HG03045 (cell line): ENCODE measurements at regions not wholly inside any gene's neighbourhood (a gene's known extent, or its start where the extent isn't known, plus 50 kb on each side); places are given as distances from the start of the nearest gene placed in this dataset.

Experiments
- ATAC-seq: cut with Tn5 transposase; IDR thresholded peaks from one replicate; pipeline ENCODE4 v1.9.1; 2021; ENCODE audit warnings: mild to moderate bottlenecking, moderate library complexity; ENCODE audit not compliant: unreplicated experiment

DNA sequence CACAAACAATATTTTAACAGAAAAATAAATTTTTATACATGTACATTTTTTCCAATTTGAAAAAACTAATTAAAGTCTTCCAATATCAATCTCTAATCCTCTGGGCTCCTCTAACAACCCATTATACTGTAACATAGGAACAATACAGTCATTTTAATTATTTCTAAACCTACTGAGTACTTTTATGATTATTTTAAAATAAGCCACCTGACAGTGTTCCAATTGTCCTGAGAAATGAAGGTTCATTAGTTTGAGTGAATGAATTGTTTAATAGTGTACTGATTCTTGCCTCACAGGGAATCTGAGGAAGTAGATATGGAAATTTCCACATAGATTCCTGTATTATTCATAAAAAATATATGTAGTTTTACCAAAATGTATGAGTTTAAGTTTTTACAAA lies 123.1 kb upstream of the EYS start:
- no peak for ATAC-seq

DNA sequence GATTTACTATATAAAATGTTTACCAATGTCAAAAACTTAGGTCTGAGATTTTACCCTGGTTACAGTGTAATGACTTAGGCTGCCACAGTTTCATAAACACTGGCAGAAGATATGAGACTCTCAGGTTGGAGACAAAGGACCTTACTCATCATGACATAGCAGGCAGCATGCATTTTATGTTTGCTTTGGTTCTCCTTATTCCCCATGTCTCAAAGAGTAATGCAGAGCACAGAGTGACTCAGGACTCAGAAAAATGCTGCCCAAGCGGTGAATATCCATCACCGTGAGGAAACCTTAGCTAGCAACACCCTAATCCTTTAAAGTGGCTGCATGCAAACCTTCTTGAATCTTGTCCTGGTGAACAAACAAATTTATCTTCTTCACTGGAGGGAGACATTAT lies 112.1 kb upstream of the EYS start:
- no peak for ATAC-seq

DNA sequence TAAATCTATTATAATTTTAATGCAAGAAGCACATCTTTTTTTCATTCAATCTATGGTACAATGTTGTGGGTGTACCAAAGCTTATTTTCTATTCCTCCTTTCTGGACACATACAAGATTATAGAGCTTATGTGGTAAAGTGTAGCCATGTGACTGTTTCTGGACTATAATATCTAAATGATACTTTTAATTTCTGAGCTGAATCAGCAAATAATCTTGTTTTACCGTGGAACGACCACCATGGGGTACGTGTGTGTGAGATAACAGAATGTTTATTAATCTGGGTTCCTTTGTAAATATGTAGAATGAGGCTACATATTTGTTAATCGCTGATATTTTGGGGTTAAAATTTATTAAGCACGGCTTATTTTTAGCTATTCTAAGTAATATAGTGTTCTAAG lies 111.5 kb upstream of the EYS start:
- no peak for ATAC-seq

DNA sequence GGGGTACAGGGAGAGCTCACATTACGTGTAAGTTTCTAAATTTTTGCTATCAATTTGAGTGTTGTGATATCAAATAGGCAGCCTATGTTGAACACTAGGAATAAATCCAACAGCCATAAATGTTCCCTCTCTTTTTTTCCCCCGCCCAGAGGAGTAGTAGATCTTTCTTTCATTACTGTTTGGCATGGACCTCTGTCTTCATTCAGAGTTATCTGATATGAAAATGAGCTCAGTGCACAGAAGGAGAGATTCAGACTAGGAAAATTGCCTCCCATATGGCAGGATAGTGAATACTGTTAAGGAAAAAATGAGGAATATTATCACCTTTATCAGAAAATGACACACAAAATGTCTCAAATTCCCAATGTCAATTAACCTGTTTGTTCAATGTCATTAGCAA lies 110.0 kb upstream of the EYS start:
- no peak for ATAC-seq

DNA sequence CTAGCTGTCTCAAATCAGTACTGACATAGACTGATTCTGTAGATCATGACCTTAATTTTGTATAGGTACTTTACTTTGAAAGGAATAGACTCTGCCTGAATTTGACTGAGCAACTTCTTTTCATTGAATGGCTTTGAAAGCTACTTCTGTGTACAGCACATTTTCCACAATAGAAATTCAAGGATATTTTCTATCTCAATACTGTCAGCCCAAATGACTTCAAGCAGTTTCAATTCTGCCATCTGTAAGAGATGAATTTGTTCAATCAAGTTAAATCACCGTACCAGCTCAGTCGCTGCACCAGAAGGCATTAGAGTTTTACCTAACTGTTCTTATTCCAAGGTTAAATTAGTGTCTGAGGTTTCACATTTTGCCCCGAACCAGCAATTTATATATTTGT lies 107.0 kb upstream of the EYS start:
- ATAC-seq, result no peak

DNA sequence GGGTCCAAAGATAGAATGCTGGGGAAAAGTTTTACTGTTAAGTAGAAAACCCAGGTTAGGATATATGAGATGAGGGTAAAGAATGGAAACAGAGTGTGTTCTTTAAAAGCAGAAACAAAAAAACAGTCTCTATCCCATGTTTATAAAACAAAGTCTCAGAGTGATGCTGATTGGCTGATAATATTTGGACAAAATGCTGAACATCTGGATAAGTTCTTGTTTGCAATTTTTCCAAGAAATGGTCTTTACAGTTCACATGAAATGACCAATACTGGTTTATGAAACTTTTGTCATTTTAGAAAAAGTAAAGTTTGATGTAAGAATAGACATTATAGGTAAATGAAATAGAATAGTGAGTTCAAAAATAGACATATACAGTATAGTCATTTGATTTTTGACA lies 96.2 kb upstream of the EYS start:
- ATAC-seq, result no peak

DNA sequence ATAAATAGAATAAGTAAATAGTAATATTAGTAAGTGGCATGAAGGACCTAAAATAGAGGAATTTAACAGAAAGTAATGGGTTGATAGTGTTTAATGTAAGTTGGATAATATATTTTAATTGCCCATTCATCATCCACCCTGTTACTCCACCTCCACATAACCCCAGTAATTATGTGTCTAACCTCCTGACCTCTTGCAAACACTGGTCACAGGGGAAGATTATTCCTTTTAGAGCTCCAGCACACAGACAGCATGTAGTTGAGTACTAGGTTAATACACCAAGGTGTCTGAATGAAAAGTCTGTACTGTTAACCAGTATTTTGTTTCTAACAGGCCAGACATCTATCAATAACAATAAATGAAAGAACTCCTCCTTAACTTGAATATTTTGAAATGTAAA lies 92.4 kb upstream of the EYS start:
- ATAC-seq, result no peak

DNA sequence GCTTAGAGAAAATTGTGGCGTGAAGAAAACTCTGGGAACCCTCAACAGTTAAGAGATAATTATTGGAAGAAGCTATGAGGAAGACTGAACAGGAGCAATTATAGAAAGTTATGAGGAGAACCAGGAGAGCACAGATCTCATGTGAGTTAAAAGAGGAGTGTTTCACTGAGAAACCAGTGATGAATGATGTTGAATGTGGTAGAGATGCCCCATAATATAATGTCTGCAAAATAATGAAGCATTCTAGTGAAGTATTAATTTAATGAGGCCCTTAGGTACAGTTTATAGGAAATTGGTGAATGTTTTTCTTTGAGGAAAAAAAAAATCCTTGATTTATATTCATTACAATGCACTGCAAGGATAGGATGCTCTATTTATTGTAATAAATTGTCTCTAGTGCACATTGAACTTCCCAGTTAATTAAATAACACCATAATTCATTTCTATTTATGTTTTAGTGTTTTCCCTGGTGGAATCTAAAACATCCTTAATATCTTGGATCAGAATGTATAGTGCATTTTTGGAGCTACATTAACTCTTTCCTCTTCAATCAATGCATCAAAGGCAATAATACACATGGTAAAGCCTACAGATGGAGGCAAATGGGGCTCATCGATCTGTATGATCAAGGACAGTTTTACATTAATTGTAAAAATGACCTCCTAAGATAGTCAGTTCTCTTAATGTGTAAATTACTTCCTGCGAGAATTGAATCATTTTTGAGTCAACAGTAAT lies 91.4 kb upstream of the EYS start:
- no peak for ATAC-seq

DNA sequence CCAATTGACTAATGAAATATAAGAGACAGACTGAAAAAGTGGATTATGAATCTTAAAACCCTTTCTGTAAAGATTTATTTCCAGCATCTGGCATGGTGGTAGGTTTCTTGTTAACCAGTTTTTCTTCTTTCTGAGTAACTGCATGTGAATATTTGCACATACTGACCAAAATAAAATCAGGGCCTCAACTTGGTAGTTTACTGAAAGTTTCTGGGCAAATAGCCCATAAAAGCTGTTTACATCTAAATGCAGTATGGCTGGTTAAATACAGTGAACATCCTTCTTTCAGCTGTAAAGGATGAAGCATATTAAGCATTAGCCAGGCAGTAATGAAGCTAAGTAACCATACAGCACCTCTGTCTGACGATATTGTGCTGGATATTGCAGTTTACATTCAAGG lies 83.6 kb upstream of the EYS start:
- ATAC-seq, result no peak

DNA sequence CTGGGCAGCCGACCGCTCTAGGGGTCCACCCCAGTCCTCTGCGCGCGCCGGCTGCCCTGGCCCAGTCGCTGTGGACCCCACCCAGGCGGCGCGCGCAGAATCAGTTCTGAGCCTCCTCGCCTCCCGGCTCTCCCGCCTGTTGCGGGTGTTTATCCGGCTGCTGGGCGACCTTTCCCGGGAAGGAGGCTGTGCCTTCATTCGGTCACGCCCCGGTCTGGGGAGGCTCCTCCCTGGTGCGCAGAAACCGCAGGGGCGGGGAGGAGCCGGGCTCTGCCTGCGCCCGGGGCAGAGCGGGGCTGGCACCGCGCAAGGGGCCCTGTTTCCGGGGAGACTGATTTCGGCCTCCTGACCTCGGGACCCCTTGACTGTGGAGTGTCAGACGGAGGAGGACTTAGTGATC lies 80.8 kb upstream of the EYS start:
- no peak for ATAC-seq

DNA sequence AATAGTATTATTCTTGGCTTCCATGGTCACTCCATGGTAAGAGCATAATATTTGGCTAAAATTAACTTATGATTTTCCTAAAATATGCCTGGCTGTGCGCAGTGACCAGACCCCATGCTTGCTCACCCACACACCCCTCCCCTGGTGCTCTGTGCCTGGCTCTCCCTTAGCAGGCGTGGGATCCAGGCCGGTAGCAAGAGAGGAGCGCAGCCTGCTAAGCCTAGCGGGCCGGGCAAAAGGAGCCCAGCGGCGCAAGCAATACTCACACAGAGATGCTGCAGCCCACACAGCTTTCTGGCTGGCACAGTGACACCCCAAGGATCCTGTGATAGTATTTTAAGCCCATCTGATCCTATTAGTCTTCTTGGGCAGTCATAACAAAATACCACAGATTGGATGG lies 79.8 kb upstream of the EYS start:
- no peak for ATAC-seq

DNA sequence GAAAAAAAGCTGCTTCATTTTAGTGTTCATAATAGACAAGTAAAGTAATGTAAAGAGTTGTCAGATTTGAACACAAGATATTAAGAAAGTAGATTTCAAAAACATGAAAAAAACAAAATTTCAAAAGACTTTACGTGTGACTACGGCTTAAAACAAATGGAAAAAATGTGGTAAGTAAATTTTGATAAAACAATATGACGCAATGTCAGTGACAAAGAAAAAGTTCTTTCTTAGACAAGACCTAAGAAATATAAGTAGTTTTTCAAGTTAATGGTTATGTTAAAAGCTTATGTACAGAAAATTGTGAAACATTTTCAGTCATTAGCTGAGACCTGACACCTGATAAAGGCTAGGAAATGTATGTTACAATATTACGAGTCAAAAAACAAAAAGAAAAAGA lies 73.7 kb upstream of the EYS start:
- ATAC-seq, result no peak

DNA sequence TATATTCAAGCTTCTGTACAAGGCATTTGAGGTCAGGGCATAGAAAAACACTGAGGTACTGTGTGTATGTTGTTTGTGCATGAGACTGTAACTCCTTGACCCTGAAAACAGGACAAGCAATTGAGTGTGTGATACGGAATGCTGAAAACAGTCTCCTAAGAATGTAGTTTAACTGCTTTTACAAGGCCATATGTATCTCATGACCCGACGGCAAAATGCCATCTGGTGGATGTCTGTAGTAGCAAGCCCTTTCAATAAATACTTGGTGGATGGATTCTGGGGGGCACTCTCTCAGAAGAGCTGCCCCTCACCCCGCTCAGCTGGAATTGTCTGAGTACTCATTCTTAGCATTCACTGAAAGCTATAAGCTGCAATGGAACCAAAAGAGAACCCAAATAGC lies 69.3 kb upstream of the EYS start:
- no peak for ATAC-seq

DNA sequence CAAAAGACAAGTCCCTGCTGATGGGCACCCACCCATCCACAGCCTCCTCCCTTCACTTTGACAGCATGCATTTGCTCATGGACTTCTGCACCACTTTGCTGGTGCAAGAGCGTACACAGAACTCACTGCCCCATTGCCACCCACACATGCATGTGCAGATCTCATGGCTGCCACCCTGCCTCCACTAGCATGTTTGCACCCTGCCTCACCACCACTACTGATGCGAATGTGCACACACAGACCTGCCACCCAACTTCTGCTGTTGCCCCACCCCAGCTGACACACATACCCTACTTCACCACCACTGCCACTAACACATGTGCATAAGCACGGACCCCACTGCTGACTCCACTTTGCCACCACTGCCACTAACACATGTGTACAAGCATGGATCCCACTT lies 64.9 kb upstream of the EYS start:
- ATAC-seq, result no peak

DNA sequence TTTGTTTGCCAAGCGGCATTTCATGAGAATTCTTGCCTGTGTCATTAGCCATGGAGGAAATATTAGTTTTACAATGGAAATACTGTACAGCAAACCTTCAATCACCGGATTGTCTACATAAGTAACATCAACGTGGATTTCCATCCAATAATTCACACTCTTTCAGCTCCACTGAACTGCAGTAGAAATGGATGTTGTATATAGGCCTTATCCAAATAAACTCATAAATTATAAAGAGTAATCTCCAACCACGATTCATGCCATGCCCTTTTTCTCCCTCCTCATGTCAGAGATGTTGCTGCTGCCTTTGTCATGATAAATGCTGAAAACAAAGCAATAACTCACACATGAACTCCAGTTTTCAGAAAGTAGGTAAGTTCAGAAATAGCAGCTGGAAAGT lies 54.9 kb upstream of the EYS start:
- no peak for ATAC-seq

DNA sequence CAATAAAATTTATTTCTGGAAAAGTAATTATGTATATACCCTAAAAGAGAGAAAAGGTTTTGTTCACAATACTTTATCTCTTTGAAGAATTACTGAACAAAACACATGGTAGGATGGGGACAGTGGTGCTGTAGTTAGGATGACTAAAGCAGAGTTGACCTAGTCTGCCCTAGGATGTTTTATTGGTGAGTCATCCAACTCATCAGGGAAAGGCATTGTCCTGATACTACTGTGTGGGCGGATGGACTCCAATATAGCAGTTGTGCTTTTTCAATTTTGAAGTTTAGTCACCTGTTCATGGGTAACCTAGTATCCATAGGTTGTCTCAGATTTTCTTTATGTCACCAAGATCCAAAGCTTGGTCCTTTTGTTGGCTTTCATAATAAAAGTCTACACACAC lies 53.3 kb upstream of the EYS start:
- ATAC-seq, result no peak
